Colon (tissue), 2 donors: ENCODE measurements at regions not wholly inside any gene's neighbourhood (a gene's known extent, or its start where the extent isn't known, plus 50 kb on each side); places are given as distances from the start of the nearest gene placed in this dataset.

Experiments used
- FAIRE-seq: peaks from 2 replicates; lab custom pipeline; 2012; peaks lifted over from hg19 to GRCh38; lab: Jason Lieb, UNC
- donor health status: control.
- donor health status: control.

DNA sequence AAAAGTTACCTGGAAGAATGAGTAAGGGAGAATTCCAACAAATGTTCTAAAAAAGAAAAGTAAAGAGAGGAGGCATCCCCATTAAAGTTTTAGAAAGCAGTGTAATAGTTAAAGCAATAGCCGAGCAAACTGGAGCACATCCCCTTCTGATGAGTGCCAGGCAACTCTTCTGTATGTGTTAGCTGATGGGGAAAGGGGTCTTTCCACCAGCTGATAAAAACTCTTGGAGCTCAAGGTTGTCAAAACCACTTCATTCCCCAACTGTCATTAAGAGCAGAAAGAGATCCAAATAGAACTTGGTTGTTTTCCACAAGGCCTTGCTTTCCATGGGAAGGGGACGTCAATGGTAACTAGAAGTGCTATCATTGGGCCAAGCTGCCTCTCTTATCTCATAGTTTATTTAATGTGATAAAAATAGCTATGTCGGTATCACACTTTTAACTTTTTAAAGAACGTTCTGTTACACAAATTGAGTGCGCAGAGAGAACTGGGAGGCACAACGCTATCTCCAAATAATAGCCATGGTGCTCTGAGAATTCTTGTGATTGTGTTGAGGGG is 116.9 kb downstream of the POLR2M start:
- no peak for FAIRE-seq

DNA sequence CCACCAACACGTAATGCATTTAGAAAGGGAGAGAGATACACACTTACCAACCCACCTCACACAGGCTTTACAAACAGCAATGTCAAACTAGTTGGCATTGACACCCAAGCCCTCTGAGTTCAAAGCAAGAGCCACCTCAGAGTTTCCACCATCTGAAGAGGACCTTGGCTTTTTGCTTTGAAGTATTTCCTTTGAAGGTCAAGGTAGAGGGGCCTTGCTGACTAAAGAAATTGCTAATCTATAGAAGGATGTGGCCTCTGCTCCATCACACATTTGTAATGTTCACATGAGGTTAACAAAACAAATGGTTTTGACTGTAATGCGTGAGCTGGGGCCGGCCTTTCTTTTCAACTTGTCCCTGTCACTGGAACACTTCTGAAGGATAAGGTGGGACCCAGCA is 117.7 kb downstream of the POLR2M start:
- no peak for FAIRE-seq

DNA sequence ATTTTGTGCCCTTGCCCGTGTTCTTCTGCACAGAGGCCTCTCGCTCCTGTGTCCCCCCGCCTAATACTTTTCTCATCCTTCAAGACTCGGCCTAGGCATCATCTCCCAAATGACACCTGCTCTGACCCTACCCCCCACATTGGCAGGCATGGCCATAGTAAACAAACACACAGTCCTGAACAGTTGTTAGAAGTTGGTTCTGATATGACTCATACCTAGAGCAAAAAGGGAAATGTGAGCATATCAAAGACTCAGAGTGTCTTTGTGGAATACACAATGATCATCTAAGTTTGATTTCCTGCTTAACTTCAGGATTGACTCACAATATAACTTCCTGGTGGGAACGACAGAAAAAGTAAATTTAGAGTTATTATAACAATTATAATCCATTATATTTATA is 120.5 kb downstream of the POLR2M start:
- no peak for FAIRE-seq

DNA sequence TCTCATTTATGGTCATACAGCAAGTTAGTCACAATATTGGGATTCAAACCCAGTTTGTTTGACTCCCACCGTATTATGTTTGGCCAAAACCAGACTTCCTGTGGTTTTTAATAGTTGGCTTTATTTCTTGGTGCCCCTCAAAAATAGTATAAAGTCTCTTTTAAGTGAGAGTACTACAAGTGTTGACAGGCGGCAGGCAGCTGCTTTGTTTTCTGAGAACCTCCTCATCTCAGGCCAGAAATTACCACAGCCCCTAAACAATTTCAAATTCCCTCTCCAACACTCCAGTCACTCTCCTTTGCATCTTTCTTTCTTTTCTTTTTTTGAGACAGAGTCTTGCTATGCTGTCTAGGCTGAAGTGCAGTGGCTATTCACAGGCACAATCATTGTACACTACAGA is 121.5 kb downstream of the POLR2M start:
- no peak for FAIRE-seq

DNA sequence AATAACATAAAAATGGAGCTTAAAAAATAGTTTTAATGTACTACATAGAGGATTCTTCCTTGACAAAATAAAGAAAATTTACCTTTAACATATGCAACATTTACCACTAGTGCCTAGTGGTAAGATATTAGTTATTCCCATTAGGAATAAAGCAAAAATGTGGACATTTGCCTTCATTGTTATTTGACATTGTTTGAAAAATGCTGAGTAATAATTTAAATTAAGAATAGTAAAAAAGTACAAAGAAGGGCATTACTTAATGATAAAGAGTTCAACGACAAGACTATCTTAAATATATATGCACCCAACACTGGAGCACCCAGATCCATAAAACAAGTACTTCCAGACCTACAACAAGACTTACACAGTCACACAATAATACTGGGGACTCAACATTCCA is 125.7 kb downstream of the POLR2M start:
- FAIRE-seq: no peak

DNA sequence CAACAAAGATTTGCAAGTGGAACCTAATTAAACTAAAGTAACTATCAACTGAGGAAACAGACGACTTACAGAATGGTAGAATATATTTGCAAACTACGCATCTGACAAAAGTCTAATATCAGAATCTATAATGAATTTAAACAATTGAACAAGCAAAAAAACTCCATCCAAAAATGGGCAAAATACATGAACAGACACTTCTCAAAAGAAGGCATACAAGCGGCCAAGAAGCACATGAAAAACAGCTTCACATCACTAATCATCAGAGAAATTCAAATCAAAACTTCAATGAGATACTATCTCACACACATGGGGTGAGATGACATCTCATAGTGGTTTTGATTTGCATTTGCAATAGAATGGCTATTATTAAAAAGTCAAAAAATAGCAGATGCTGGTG is 128.6 kb downstream of the POLR2M start:
- FAIRE-seq: no peak

DNA sequence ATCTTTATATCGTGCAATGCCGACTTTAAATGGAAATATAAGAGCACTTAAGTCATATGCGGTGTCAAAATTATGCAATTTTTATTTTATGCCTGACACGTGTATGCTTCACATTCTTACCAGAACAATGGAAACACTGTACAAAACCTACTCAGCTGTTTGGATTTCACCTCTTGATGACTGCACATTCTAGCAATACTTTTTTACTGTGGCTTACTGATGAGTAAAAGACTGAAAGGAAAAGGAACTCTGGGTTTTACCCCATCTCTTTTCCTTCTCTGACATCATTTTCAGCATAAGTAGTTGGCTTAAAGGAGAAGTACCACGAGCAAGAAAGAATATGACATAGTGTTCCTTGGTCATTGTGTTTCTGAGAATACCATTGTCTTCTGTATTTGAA is 142.8 kb downstream of the POLR2M start:
- FAIRE-seq: no peak

DNA sequence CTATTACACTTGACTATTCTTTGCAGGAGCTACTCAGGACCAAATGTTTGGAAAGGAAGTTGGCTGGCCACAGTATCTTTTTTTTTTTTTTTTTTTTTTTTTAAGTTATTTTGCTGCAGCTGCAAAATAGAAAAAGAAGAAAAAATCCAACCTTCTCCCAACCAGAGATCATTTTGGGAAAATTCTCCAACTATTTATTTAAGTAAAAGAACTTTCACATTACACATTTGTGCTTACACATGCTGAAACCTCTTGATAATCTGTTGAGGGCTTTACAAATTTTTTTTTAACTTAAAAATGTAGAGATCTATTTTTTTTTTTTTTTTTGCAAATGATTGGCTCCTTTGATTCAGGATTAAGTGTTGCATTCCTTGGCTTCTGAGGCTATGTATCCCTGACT is 148.0 kb downstream of the POLR2M start:
- no peak for FAIRE-seq

DNA sequence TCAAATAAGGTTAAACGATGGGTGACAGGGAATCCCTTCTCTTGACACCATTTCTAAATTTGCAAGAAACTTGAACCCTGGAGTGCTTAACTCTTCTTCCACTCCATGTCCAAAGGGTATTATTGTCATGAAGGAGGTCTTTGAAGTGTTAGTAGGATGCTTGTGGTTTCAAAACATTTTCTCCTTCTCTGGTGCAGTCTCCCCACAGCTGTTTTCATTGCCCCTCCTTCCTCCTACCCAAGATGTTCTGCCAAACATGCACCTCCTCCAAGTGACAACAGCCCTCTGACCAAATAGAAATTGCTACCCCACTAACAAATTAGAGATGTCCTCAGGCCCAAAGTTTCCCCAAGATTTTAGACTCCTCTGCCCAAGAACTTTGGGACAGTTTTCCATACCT is 151.4 kb downstream of the POLR2M start:
- FAIRE-seq: no peak

DNA sequence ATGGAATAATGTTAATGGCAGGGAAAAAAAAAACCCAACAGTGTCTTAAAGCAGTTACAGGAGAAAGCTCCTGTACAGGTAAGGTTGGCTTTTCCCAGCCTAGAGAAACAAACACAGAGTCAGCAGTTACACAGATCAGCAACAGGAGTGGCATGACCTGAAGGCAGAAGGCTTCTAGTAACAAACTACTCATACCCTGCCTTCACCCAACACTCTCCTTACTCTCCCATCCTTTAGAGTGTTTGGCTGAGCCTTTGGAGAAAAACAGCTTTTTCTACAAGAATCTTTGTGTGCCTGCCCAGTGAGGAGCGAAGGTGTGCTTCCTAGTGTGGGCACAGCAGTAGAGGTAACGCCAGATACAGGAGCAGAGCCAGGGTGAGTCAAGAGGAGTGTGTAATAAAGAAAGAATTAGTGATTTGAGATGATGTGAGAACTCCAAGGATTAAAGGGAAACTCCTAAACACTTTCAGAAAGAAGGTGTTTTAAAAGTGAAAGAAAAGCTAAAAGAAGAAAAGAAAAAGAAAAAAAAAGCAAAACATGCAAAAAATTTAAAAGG is 152.7 kb downstream of the POLR2M start:
- no peak for FAIRE-seq

DNA sequence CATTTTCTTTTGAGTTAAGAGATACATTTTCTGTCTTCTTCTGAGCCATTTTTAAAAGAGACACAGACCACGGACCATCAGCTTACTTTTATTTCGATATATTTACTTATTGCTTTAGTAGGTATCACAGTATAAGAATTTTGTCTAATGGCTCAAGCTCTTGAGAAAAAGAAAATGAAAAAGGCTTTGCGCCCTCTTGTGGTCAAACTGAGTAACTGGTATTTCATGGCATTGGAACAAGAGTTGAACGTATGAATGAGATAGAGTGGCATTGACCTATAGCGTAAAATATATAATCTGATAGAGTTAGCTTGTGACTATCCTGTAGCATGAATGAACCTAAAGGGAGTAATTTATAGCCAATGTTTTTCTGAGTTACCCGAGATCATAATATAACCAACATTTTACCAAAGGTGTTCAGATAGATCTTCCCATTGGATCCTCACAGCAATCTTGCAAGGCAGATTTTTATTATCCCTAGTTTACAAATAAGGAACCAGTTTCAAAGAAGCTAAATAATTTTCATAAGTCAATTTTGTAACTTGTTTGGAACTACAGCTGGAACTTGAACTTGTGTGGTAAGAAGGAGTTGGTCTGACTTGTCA is 154.6 kb downstream of the POLR2M start:
- FAIRE-seq: peak; percentile 69

DNA sequence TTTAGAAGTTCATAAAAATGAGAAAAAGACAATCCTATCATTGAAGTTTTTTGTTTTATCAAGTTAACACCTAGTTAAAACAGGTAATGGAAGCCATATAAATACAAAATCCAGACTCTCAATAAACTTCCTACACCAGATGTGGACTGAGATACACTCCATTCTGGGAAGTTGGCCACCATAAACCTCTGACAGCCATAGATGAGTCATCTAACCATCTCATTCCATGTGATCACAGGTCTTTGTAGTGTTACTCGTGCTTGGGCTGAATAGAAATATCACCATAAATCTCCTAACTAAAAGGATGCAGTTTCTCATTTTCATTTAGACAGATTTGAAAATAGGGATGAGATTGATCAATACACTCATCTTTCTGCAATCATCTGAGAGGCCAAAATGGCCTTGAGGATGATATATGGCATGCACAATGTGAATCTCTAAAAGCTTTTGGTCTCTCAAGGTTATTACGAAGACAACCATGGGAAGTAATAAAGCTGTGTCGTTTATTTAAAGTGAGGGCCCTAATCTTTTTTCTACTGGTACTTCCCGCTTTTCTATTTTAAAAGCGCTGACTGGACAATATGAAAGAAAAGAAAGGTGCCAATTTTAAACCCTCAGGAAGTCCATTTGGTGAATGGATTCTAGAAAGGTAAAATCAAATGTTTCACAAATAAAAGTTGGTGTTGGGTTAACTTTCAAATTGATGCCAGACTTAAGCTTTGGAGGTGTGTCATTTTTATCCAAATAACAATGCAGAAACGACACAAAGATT is 155.5 kb downstream of the POLR2M start:
- FAIRE-seq: no peak

DNA sequence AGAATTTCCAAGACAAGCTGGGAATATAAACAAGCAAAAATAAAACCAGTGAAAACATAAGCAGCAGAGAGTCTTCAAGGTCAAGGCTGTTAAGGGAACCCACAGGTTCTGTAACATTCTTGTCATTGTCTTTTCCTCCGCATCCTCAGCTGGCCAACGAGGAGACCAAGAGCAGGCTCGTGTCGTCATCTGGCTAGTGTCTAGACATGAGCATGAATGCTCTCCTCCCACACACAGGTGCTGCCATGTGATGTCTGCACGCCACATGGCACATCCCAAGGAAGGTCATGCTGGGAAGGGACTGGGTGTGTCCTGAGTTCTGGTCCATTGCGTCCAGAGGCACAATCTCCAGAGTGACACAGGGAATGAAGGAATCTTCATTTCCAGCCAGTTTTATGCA is 156.2 kb downstream of the POLR2M start:
- no peak for FAIRE-seq

DNA sequence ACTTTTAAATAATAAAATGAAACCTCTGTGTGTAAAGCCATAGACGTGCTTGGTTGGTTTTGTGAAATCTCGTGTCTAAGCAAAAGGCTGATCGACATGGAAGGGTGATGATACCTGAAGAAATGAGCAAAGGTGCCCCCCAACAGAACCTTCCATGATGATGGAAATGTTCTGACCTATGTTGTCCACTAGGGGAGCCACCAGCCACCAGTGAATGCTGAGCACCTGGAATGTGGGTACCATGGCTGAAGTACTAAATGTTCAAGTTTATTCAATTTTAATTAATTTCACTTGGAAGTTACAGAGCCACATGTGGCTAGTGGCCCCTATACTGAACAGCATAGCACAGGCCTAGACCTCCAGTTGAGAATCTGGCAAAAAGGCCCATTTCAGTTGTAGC is 158.8 kb downstream of the POLR2M start:
- no peak for FAIRE-seq

DNA sequence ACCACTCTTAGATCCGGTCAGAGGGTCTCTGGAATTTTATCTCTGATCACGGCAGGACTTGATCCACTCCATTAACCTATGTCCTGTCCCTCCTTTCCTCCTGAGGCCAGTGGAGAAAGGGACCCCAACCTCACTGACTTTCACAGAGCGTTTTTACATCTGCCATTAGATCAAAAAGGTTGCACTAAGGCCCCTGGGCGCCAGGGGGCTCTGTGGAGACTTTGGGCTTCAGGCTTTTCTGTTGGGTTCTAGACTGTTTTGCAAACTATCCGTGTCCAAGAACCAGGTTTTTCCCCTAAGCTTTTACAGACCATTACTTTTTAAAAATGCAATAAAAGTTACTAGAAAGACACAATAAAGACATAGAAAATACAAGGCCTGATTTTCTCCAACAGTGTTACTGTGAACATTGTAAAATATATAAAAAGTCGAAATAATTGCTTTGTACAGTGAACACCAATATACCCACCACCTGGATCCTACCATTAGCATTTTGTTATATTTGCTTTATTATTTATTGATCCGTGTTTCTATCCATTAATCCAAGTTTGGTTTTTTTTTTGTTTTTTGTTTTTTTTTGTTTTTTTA is 159.7 kb downstream of the POLR2M start:
- FAIRE-seq: no peak

DNA sequence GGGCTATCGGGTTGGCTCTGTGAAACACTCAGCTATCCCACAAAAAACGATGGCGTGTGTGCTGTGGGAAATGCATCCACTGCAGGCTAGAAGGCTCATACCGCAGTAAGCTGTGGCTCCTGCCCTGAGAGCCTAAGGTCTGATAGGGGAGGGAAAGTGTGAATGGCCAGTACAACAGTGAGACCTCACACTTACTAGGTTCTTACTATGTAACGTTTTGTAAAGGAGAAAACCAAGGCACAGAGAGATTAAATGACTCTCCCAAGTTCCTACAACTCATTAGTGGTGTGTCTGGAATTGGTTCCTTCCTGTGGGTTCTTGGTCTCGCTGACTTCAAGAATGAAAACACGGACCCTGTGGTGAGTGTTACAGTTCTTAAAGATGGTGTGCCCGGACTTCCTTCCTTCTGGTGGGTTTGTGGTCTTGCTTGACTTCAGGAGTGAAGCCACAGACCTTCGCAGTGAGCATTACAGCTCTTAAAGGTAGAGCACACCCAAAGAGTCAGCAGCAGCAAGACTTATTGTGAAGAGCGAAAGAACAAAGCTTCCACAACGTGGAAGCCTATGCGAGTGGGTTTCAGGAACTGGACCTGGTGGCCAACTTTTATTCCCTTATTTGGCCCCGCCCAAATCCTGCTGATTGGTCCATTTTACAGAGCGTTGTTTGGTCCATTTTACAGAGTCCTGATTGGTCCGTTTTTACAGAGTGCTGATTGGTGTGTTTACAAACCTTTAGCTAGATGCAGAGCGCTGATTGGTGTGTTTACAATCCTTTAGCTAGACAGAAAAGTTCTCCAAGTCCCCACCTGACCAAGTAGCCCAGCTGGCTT is 161.7 kb downstream of the POLR2M start:
- FAIRE-seq: no peak

DNA sequence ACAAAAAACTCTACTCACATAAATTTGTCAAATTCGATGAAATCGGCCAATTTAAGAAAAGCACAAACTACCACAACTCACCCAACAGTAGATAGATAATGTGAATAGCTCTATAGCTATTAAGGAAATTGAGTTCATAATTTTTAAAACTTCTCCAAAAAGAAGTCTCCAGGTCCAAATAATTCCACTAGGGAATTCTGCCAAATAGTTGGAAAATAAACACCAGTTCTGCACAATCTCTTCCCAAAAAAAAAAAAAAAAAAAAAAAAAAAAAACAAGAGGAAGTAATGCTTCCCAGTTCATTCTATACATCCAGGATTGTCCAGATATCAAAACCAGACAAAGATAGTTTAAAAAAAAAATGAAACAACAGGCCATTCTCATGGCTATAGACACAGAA is 164.2 kb downstream of the POLR2M start:
- no peak for FAIRE-seq

DNA sequence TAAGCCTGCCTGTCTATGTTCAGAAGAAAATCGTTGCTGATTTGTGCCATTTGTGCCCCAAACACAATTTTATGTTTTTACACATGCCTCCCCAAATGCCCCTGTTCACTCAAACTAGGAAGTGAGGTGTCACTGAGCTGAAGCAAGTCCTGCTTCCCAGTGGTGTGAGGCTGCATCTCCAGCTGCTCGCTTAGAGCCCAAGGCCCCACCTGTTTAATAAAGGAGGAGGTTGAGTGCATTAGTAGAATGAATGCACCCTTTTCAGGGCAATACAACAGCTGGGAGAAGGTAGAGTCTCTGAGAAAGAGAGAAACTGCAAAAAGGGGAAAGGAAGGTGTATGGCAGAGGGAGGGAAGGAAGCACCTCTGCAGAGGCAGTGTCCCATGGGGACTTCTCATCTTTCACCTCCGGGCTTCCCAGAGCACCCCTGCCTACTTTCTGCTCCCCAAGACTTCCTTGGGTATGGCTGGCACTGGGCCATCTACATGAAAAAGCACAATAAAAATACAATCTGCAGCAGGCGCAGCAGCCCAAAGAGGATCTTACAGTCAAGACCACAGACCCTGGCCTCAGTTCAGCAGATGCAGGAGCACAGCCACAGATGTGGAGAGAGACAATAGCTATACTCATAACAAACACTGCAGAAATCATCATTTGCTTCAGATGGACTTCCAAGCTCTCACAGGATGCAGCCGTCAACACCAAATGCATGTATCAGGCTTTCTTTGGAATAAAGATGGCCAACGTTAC is 165.9 kb downstream of the POLR2M start:
- FAIRE-seq: no peak

DNA sequence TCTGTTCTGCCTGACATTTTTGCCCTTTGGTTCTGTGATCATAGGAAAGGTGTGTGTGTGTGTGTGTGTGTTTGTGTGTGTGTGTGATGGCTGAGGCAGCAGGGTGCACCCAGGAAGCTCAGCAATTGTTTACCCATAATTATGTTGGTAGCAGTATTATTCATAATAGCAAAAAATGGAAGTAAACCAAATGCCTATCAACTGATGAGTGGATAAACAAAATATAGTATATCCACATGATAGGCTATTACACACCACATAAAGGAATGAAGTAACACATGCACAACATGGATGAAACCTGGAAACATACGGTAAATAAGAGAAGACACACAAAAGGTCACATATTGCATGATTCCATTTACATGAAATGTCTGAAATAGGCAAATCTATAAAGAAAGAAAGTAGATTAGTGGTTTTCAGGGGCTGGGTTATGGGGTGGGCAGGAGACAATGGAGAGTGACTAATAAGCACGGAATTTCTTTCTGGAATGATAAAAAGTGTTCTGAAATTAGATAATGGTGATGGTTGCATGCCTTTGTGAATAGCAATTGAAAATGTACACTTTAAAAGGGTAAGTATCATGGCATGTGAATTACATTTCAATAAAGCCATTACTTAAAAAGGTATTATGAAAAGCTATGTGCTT is 167.2 kb downstream of the POLR2M start:
- FAIRE-seq: no peak

DNA sequence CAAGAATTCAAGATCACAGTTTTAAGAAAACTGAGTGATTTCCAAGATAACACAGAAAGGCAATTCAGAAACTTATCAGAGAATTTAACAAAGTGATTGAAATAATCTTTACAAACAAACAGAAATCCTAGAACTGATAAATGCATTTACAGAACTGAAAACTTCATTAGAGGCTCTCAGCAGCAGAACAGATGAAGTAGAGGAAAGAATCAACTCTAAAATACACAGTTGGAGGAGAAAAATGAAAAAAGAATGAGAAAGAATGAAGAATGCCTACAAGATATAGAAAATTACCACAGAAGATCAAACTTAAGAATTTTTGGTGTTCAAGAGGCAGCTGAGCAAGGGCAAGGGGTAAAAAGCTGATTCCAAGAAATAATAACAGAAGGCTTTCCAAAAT is 168.8 kb downstream of the POLR2M start:
- FAIRE-seq: no peak

DNA sequence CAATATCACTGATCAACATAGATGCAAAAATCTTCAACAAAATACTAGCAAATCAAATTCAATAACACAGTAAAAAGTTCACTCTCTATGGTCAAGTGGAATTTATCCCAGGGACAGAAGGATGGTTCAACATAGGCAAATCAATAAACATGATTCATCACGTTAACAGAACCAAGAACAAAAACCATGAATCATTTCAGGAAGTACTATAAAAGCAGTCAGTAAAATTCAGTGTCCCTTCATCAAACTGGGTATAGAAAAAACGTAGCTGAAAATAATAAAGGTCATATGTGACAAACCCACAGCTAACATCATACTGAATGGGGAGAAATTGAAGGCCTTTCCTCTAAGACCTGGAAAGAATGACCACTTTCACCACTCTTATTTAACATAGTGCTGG is 172.1 kb downstream of the POLR2M start:
- FAIRE-seq: no peak
